ENCODE measurements at regions not wholly inside any gene's neighbourhood (a gene's known extent, or its start where the extent isn't known, plus 50 kb on each side); places are given as distances from the start of the nearest gene placed in this dataset.
A peak's percentile ranks its signal among the peaks of the same experiment; 100 is the strongest.

DNA sequence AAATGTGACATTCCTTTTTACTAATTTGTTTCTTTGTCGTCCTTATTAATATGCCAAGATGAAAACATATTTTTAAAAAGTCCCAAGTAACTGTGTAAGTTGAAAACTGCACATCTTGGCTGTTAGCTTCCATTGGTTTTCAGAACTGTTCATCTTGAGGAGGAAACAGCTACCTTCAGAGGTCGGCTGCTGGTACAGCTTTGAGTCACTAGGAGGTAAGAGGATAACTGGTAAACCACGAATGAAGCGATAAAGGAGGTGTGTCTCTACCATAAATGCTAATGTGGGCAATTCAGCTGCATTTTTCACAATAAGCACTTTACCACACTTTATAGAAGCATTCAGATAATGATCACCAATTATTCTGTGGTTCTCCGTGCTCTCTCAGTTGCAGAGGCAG is 137.5 kb upstream of the KRAS start:
- no peak overlapping the region for H3K4me3 ChIP-seq
- no peaks in the 10 kb centered on the region for H3K9me3 ChIP-seq
- H3K27me3 ChIP-seq, result no peaks in the 10 kb centered on the region
- H3K27ac ChIP-seq, result no peak overlapping the region
- no peak for DNase-seq
- intact Hi-C loops (cut with DNase I; ENCODE audit: low total_unique reads), result no loop called here
- TF ChIP-seq, protein P1, sequence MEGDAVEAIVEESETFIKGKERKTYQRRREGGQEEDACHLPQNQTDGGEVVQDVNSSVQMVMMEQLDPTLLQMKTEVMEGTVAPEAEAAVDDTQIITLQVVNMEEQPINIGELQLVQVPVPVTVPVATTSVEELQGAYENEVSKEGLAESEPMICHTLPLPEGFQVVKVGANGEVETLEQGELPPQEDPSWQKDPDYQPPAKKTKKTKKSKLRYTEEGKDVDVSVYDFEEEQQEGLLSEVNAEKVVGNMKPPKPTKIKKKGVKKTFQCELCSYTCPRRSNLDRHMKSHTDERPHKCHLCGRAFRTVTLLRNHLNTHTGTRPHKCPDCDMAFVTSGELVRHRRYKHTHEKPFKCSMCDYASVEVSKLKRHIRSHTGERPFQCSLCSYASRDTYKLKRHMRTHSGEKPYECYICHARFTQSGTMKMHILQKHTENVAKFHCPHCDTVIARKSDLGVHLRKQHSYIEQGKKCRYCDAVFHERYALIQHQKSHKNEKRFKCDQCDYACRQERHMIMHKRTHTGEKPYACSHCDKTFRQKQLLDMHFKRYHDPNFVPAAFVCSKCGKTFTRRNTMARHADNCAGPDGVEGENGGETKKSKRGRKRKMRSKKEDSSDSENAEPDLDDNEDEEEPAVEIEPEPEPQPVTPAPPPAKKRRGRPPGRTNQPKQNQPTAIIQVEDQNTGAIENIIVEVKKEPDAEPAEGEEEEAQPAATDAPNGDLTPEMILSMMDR (IDR thresholded peaks at IDR 0.05), result no peak
- TF ChIP-seq POLR2A (IDR thresholded peaks at IDR 0.05), result no peak
- H3K4me1 ChIP-seq, result no peaks in the 10 kb centered on the region
- no peaks in the 10 kb centered on the region for H3K36me3 ChIP-seq

DNA sequence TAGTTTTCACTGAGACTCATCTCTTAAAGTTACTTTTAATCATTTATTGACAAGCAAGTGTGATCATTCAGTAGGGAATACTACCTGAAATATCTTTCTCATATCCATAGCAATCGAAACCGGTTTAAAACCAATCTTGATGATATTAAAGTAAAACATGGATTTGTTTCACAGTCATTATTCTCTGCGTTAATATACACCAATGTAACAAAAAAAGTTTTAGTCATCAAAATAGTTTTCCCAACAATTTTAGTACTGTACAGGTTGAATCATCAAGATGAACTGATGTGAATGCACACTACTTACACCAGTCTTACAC is 137.0 kb upstream of the KRAS start:
- Histone ChIP-seq H3K27me3 (no peaks in the 10 kb centered on the region), H3K4me1 (no peaks in the 10 kb centered on the region), H3K9me3 (no peaks in the 10 kb centered on the region), H3K4me3 (no peak overlapping the region), H3K27ac (peak overlapping the region; percentile 99 to 100), H3K36me3 (no peaks in the 10 kb centered on the region)
- DNase-seq, result no peak
- TF ChIP-seq, protein P1 (IDR thresholded peaks at IDR 0.05), result no peak
- no peak for TF ChIP-seq POLR2A (IDR thresholded peaks at IDR 0.05)
- intact Hi-C loops (cut with DNase I; ENCODE audit: low total_unique reads), result no loop called here

DNA sequence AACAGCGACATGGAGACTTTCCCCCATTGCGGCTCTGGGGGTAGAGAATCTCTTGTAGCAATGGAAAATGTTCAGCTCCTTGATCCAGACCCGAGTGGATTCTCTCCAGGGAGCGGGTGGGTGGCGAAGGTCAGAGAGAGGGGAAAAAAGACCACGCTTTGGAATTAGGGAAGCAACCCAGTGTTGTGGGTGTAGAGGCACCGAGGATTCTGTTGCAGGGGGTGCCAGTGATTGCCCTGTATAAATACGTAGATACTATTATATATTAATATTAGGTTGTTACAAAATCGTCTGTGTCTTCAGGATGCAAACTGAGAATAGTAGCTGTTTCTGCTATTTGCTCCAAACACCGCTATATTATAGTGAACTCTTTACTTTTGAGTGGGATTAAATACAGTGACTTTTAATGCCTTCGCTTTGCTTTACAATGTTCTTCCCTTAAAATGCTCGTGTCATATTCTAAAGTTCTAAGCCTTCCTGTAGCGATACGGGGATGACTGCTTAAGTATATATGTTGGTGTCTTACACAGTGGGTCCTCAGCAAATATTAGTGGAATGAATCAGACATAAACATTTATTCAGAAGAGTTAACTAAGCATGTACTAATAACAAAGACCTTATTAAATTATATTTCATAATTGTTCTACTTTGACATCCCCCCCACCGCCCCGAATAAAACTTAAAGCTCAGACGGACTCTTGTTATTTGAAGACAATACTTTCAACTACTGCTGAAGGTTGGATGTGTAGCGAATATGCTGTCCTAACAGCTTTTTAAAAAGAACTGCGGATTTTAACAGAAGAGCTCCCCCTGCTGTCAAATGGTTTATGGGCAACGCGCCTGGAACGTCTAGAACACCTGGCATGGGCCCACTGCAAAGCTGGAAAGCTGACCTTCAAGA is 136.4 kb upstream of the KRAS start:
- Histone ChIP-seq H3K4me1 (no peaks in the 10 kb centered on the region), H3K9me3 (no peaks in the 10 kb centered on the region), H3K36me3 (no peaks in the 10 kb centered on the region), H3K27ac (peak overlapping the region; percentile 99 to 100), H3K4me3 (peak overlapping the region; percentile 60 to 68), H3K27me3 (no peaks in the 10 kb centered on the region)
- DNase-seq, result peak; percentile 89 to 91
- TF ChIP-seq, protein P1 (IDR thresholded peaks at IDR 0.05), result peak; percentile 82 to 88 (median 86)
- TF ChIP-seq POLR2A (IDR thresholded peaks at IDR 0.05), result peak in 1 of 2 donors; percentile 43
- intact Hi-C loops (cut with DNase I; ENCODE audit: low total_unique reads), result no loop called here

DNA sequence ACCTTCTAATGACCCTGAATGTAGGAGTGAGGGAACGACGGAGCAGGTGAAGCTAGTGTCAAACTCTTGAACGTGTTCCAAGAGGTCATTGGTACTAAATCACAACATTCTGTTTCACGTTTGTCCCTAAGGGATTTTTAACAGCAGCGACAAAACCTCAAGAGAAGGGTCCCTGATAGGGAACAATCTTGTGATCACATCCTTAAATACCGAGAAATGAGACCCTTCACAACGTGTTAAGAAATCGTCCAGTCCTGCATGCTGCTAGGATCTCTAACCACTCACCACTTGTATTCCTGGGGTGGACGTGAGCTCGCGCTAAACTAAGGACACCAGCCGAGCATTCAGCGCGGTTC is 134.1 kb upstream of the KRAS start:
- peak overlapping the region; percentile 60 to 85 for H3K4me3 ChIP-seq
- no peak for TF ChIP-seq POLR2A (IDR thresholded peaks at IDR 0.05)
- TF ChIP-seq, protein P1 (IDR thresholded peaks at IDR 0.05), result no peak
- intact Hi-C loops (cut with DNase I; ENCODE audit: low total_unique reads), result no loop called here
- no peak for DNase-seq
- H3K9me3 ChIP-seq, result no peaks in the 10 kb centered on the region
- no peaks in the 10 kb centered on the region for H3K27me3 ChIP-seq
- no peaks in the 10 kb centered on the region for H3K4me1 ChIP-seq
- H3K36me3 ChIP-seq, result no peaks in the 10 kb centered on the region
- H3K27ac ChIP-seq, result peak overlapping the region; percentile 99 to 100

DNA sequence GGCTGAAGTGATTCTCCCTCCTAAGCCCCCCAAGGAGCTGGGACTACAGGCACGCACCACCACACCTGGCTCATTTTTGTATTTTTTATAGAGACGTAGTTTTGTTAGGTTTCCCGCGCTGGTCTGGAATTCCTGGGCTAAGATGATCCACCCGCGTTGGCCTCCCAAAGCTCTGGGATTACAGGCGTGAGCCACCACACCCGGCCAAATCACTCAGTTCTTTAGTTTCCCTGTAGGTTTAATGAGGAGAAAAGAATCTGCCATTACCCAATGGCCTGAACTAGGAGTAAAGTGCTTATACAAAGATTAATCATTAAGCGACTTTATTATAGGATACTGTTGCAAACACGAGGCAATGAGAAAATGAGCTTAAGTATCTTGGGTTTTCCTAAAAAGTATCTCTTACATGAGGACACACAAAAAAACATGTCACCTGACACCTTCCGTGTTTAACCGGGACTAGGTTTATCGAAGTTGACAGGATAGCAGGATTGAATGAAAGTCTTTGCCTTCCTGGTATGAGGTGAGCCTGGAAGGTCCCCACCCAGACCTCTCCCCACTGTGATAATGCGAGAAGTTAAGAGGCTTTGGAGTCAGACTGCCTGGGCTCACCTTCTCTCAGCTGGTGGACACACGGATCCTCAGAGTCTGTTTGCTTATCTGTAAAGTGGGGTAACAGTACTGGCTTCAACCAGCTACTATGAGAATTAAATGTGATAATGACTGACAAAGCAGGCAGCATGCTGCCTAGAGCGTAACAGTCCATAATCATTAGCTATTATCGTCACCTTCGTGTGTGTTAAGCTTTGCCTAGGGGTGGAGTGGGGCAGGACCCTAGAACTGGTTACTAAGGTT is 133.5 kb upstream of the KRAS start:
- H3K27me3 ChIP-seq, result no peaks in the 10 kb centered on the region
- TF ChIP-seq POLR2A (IDR thresholded peaks at IDR 0.05), result no peak
- TF ChIP-seq, protein P1 (IDR thresholded peaks at IDR 0.05), result no peak
- peak overlapping the region; percentile 99 to 100 for H3K27ac ChIP-seq
- no peaks in the 10 kb centered on the region for H3K9me3 ChIP-seq
- no peak for DNase-seq
- intact Hi-C loops (cut with DNase I; ENCODE audit: low total_unique reads), result no loop called here
- no peak overlapping the region for H3K4me3 ChIP-seq
- H3K36me3 ChIP-seq, result no peaks in the 10 kb centered on the region
- no peaks in the 10 kb centered on the region for H3K4me1 ChIP-seq
